ENCODE measurements at regions not wholly inside any gene's neighbourhood (a gene's known extent, or its start where the extent isn't known, plus 50 kb on each side); places are given as distances from the start of the nearest gene placed in this dataset.
"Not testable (repeated sequence)": the region's sequence is repeated elsewhere in the genome, so short reads cannot be mapped to it uniquely, and the experiment has no call there.

DNA sequence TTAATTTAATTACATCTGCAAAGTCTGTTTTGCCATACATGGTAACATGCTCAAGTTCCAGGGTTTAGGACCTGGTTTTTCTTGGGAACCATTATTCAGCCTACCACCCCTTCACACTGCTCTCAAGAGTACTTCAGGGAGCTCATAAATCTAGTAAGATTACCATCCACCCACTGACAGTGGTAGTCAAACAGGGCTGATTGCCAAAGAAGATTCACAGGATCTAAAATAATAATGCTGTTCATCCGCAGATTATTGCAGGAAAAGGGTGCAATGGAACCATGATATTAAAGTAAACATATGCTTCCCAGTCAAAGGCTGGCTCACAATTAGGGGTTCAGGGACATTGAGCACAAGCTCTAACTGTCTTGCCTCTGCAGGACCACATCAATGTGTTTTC, 148.0 kb upstream of the CYRIA start:
- no peak overlapping the region for H3K4me3 ChIP-seq
- no peak overlapping the region for H3K27ac ChIP-seq

DNA sequence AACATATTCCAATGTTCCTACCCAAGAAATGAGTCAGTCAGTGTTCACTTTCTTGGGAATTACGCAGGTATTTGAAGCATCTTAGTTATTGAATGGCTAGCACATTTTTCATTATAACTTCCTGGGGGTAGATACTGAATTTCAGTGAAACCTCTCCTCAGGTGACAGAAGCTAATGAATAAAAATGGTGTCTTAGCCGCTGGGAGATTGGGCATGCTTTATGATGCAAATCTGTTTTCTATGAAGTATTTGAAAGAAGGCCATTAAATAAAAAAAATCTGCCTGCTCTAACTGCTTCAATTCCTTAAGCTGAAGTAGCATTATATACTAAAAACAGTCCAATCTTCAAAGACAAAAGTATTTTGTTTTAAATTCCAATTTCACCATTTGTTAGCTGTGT, 132.8 kb upstream of the CYRIA start:
- no peak overlapping the region for H3K4me3 ChIP-seq
- H3K27ac ChIP-seq: no peak overlapping the region

DNA sequence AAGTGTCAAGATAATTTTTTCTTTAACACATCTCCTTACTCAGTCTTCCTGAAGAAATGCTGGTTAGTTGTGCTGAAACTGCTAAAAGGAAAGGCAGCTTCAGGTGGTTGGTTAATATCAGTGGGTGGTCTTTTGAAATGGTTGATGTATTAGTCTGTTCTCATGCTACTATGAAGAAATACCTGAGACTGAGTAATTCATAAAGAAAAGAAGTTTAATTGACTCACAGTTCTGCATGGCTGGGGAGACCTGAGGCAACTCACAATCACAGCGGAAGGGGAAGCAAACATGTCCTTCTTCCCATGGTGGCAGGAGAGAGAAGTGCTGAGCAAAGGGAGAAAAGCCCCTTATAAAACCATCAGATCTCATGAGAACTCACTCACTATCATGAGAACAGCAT, 125.9 kb upstream of the CYRIA start:
- no peak overlapping the region for H3K27ac ChIP-seq
- H3K4me3 ChIP-seq: no peak overlapping the region

DNA sequence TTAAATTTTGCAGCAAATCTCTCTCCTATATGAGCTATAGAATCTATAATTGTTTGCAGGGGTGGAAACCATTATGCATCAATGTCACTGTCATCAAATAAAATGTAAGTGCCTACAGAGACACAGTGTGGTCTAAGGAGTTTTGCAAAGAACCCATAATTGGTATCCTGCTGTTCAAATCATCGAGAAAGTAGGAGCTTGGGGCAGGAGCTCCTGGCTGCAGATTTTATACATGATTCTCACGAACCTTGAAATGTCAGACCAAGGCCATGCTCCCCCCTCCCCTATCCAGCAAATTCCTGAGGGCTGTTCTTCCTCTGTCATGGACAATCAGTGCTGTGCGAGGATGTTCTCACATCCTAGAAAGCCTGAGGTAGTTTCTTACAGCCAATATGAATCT, 119.5 kb upstream of the CYRIA start:
- H3K4me3 ChIP-seq: no peak overlapping the region
- H3K27ac ChIP-seq: no peak overlapping the region

DNA sequence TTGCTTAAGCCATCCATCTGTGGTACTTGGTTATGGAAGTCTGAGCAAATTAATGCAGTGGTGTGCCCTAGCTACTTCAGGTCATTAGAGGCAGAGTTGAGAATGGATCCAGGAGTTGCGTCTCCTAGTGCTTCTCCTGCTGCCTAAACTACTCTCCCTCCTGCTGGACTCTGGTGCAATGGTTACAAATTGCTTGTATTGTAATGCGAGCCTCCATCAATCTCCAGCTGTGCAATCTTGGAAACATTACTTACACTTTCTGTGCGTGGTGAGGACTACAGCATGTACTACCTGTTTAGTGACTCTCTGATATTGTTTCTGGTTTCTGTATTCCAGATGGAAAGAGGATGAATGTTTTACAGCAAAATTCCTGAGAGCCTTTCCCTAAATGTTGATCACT, 119.0 kb upstream of the CYRIA start:
- Histone ChIP-seq H3K4me3 (no peak overlapping the region), H3K27ac (no peak overlapping the region)

DNA sequence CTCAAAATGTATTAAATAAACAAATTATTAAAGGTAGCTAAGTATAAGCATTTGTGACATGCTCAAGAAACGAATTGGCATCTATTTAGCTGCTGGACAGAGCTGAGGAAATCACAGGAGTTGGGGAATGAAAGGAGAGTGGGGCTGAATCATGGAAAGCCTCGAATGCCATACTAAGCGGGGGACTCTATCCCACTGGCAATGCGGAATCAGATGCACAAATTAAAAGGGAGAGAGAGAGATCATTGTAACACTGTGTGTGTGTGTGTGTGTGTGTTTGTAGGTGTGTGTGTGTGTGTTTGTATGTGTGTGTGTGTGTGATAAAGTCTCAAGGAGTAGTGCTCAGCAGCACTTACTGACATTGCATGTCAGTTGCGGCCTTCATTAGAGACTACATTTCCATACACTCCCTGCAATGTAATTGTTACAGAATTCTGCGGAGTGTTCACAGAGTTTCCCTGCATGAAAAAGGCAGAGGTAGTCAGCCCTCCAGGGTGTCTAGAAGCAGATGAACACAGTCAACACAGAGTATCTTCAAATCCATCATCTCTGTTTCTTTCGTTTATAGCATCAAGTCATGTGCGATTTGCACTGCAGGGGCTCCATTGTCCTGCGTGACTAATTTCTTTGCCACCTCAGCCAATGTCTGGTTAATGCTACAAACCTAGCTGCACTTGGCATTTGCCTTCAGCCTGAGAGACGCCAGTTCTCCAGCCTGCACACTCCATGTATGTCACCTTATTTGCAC, 111.7 kb upstream of the CYRIA start:
- Histone ChIP-seq H3K4me3 (no peak overlapping the region), H3K27ac (no peak overlapping the region)

DNA sequence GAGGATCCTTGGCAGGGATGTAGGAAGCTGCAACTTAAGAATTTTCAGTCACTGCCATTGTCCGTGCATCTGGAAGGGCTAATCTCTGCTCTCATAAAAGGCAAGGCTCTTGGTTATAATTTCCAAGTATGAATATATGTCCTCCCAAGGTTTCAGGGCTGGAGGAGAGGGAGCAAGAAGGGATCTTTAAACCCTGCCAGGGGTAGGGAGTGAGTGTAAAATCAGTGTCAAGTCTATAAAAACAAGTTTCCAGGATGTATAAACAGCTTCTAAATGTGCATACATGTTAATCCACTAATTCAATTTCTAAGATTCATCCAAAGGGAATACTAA, 110.2 kb upstream of the CYRIA start:
- Histone ChIP-seq H3K27ac (no peak overlapping the region), H3K4me3 (no peak overlapping the region)

DNA sequence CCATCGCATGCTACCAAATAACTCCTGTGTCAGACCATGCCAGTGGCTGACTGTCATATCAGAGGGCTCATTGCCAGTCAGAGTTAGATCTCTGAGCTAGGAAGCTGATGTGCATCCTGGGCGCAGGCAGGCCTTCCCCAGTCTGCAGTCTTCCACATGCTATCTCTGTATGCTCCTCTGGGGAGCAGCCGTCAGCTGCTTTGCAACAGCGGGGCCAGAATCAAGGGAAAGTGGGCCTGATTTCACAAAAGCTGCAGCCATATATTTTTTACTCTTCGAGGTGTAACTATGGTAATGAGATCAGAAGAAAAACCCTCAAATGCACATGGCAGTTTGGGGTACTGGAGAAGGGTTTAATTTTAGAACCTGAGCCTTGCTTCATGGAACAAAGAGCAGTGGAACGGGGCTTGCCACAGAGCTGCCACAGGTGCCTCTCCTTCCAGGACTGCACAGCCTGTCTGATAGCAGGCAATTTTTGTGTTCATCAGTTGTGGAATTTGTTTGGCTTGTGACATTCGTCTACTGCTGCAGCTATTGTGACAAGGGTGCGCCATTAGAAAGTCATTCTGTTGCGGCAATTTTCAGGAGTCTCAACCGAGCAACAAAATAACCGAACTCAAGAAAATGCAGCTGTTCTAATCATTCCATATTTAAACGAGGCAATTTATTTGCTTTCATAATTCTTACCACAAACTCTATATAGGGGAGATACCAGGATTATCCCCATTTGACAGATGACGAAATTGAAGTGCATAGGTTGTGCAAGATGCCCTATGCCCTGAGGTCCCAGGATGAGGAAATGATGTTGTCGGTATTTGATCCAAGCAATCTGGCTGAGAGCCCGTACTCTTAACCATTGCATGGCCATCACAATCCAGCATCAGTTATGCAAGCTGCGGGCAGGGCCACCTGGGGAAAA, 109.6 kb upstream of the CYRIA start:
- Histone ChIP-seq H3K27ac (no peak overlapping the region), H3K4me3 (no peak overlapping the region)

DNA sequence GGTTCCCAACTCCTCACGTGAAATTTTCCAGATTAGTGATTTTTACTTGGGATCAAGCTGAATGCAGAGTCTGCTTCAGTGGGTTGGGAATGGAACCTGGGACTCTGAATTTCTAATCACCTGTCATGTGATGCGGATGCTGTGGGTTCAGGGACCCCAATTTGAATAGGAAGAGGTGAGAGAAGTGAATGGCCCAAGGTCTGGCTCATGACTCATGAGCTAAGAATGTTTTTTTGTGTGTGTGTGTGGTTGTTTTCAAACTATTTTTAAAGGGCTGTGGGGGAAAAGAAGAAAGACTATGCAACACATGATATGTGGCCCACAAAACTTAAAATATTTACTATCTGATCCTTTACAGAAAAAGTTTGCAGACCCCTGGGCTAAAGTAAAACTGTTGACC, 108.5 kb upstream of the CYRIA start:
- H3K27ac ChIP-seq: no peak overlapping the region

DNA sequence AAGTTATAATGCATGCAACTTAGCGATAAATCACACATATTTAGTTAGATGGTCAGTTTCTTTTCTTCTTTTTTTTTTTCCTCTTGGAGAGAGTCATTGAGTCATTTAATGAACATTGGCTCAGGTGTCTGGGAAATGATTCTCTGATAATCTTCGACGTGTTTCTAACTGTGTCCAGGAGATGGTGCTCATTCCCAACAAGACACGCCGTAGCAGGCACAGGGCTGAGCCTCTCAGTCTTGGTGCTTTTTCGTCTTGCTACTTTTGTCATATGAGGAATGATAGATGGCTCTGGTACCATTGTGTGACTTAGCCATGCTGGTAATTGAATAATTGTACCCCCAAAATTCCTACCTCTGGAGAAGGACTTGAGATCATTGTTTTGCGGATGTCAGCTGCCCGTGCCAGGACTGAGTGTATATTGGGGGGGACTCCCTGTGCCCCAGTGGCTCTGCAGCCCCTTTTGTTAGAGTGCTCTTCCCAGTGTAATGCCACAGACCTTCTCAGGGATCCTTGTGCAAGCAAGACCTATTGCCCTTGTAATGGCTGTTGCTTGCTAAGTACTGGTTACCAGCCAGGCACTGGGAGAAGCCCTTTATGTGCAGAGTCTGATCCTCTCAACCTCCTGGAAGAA, 107.6 kb upstream of the CYRIA start:
- Histone ChIP-seq H3K27ac (no peak overlapping the region), H3K4me3 (no peak overlapping the region)

More for the DNA sequence above, 108.5 kb upstream of the CYRIA start:
- no peak overlapping the region for H3K4me3 ChIP-seq

DNA sequence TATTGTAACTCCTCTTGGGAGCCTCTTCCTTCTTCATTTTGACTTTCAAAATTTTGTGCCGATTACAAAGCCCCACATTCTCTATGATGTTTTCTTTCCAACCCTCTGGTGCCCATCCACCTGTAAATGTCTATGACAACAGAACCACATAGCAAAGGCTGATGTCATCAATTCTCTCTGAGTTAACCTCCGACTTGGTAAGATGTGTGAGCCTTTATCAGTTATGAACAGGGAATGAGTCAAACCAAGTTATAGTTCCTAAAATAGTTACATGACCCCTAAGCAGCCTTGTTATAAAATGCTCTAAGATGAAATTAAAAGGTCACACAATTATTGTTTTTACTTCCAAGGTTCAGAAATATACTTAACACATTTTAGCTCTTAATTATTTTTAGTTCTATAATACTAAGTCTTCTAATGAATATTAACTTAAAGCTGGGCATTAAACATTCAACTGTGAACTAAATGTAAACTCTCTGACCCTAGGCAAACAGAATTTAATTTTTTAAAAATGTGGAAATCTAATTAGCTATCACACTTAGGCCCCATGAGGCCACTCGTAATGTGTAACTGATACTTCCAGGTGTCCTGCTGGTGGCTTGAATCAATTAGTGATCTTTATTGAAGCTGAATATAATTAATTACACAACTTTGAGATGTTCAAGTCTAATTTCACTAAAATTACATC, 102.3 kb upstream of the CYRIA start:
- H3K27ac ChIP-seq: no peak overlapping the region
- H3K4me3 ChIP-seq: no peak overlapping the region

DNA sequence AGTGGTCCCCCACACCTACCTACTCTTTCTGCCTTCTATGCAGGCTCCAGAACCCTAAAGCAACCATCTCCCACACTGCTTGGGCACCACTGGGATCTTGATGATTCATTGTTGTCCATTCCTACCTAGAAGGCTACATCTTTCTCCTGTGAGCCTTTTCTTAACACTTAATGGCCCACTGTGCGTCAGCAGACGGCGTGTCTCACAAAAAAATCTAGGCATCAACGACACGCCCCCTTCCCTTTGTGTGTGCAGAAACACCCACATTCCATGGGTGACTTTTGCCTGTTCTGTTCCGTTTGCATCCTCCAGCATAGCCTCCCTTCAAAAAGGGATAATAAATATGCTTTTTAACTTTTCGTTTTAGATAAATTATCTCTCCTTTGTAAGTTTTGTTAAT, 99.7 kb upstream of the CYRIA start:
- no peak overlapping the region for H3K4me3 ChIP-seq
- H3K27ac ChIP-seq: no peak overlapping the region

DNA sequence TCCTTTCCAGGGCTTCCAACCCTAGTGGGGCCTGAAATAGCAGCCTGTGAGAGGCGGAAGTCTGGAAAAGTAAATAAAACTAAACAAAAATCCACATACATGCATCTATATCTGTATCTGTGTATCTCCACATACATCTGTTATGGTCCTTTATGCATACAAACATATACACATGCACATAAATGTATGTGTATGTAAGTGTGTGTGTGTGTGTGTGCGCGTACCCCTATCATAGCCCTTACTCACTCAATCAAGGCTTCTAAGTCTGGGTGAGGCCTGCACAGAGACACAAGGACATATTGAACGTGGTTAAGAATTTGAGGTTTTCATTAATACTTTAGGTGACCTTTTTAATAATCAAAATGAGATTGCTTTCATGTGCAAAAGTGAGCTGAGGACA, 98.9 kb upstream of the CYRIA start:
- H3K4me3 ChIP-seq: no peak overlapping the region
- no peak overlapping the region for H3K27ac ChIP-seq

DNA sequence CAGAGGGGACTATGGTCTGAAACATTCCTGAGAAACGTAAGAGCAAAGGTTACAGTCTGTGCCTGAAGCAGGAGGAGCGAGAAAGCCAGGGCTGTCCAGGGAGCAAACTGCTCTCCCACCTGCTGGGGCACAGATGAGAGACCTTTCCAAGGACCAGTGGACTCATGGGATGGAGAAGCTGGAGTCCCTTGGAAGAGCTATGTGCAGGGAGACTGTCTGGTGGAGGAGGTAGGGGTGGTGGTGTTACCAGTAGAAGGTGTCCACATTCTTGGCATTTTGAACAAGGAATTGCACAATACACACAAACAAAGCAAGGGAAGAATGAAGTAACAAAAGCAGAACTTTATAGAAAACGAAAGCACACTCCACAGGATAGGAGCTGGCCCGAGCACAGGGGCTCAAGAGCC, 97.9 kb upstream of the CYRIA start:
- H3K4me3 ChIP-seq: no peak overlapping the region
- H3K27ac ChIP-seq: no peak overlapping the region

DNA sequence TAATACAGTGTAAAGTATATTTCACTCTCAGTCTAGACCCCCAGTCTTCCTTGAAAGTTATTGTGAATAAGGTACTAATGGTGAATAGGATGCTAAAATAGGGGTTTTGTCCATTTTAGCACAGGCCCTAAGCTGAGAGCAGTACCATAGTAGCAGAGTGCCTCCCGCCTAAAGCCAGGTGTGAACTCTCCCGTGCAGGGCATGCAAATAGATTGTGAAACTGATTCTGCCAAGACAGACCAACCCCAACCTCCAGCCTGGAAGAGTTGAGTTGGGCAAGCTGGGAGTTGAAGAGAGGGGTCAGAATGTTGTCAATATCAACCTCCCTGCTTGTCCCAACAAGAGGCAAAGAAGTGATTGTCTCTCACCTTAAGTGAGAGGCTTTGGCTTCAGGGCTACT, 97.4 kb upstream of the CYRIA start:
- Histone ChIP-seq H3K27ac (no peak overlapping the region), H3K4me3 (no peak overlapping the region)

DNA sequence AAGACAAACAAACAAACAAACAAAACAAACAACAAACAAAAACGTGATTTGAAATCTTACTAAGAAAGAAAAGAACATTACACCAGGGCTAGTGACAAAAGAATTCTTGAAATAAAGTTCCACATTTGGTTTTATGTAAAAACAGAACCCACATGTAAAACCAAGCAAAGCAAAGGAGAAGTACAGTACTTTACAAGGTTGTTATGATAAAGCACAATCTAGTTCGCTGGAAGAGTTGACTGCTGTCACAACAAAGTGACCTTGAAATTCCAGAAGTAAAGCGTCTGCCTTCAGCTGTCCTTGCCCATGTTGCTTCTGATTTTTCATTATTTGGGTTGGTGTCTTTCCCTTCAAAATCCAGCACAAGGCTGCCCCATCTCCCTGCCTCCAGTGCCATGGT, 94.8 kb upstream of the CYRIA start:
- Histone ChIP-seq H3K27ac (no peak overlapping the region), H3K4me3 (no peak overlapping the region)

DNA sequence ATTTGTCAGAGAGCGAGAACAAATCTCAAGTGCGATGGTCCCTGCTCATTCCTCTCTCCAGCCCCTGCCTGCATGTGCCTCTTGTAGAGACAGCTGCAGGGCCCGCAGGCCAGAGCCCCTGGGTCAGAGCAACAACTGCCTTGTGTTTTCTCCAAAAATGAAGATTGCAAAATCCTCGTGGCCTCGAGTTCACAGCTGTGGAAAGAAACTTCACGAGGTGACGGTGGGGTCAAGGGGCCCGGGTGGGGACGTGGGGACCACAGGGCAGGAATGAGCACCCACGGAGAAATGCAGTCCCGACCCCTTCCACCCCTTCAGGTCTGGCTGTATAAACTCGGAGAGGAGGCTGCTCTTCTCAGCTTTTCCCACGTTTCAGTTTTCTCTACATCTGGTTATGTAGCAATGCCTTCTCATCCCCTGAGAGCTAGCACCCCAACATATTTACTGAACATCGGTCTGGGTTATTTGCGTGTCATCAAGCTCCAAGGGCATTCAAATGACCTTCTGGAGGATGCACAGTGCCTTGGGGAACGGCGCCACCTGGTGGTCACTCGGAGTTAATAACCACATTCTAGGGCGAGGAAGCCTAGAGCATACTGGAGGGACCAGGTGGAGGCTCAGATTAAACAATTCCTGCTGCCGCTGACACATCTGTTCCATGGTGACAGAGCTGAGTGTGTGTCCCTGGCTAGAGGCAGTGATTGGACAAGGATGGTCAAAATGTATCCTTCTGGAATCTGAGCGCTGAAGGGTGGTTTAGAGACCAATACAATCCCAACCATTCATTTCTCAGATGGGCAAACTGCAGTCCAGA, 91.4 kb upstream of the CYRIA start:
- no peak overlapping the region for H3K27ac ChIP-seq
- no peak overlapping the region for H3K4me3 ChIP-seq

DNA sequence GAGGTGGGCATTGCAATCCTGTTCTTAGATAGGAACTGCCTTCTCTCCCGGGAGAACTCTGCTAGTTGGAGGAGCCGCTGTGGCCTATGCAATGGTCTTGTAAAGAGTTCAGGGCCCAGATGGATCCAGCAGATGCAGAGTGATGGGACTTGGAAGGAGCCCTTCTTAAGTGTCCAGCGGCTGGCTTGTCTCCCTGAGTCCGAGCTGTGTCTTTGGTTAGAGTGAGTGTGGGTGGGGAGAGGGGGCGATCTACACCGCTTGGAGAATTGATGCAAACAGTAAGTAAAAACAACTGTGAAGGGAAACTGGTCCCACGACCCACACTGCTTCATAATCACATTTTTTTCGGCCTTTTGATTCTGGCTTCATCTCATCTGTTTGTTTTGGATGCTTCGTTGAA, 89.8 kb upstream of the CYRIA start:
- H3K27ac ChIP-seq: no peak overlapping the region
- no peak overlapping the region for H3K4me3 ChIP-seq

DNA sequence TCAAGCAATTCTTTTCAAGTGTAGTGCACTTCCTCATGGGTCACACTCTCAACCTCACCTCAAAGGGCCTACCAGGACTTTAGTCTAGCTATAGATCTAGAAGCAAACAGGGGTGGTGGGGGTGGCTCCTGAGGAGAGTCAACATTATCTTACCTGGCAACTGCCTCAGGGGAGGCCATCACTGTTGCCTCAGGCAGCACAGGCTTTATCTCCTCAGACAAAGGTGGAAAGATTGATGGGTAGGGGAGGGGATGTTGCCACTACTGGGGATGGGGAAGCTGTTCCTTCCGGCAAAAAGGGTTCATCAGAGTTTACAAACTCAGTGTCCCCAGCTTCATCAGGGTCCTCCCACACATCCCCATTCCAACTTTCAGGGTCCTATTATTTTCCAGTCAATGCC, 87.4 kb upstream of the CYRIA start:
- not testable (repeated sequence) for H3K4me3 ChIP-seq, H3K27ac ChIP-seq

DNA sequence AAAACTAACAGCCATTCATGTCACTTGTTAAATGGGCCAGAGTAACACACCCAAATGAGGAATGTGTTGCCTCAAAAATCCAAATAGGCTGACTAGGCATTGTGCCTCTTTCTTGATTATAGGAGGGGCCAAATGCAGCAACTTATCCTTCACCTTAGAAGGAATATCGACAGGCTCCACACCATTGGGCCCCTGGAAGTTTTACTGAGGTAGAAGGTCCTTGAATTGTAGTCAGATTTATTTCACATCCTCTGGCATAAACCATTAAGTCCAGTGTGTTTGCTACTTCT, 85.2 kb upstream of the CYRIA start:
- H3K27ac ChIP-seq, H3K4me3 ChIP-seq: not testable (repeated sequence)
